Endothelial cell of umbilical vein (primary cell): ENCODE measurements at regions not wholly inside any gene's neighbourhood (a gene's known extent, or its start where the extent isn't known, plus 50 kb on each side); places are given as distances from the start of the nearest gene placed in this dataset.

Experiments used
- BruUV-seq: library from RNA; stranded (reverse); fragments of 400-500 nt; replicated peaks from 2 replicates; lab custom pipeline; 2021; lab: Mats Ljungman, UMichigan
- CTCF ChIA-PET: fragments of 300-600, 350-600 bp; sonication (Branson Sonifier 250); formaldehyde crosslinking; loops from one replicate; lab custom pipeline; 2021; ENCODE audit warnings: antibody characterized with exemption, inconsistent platforms; lab: Charles Lee
- POLR2A ChIA-PET: fragments of 300-600, 350-600 bp; sonication (Branson Sonifier 250); formaldehyde crosslinking; loops from one replicate; lab custom pipeline; 2021; ENCODE audit warnings: antibody characterized with exemption, inconsistent platforms; lab: Charles Lee
- DNase-seq: peaks from one replicate; pipeline ENCODE4 v3.0.0-alpha.2; 2011; ENCODE audit warnings: low read depth, low spot score
- FAIRE-seq: peaks from 2 replicates; lab custom pipeline; 2011; peaks lifted over from hg19 to GRCh38; lab: Jason Lieb, UNC
- H2AFZ ChIP-seq: 2 replicates; pipeline ENCODE4 v1.6.0; 2012; ENCODE audit warnings: low read depth, low read length, control low read depth, inconsistent platforms
- H3K27ac ChIP-seq: 2 replicates; pipeline ENCODE4 v1.5.1; 2011; ENCODE audit warnings: low read depth, mild to moderate bottlenecking, control low read depth, low read length, moderate library complexity; ENCODE audit not compliant: insufficient read depth
- H3K27me3 ChIP-seq, 2 experiments: 2 replicates each; pipeline versions ENCODE4 v1.6.0 to v1.6.1; 2011; ENCODE audit warnings: low read length in 2 of 2, mixed read lengths in 1 of 2; ENCODE audit not compliant: control insufficient read depth in 2 of 2, insufficient read depth in 2 of 2
- H3K36me3 ChIP-seq, 2 experiments: 2 replicates in 1 of 2; 3 replicates in 1 of 2; pipeline ENCODE4 v1.5.1; 2011; ENCODE audit warnings: low read length in 2 of 2, mild to moderate bottlenecking in 1 of 2, moderate library complexity in 1 of 2; ENCODE audit not compliant: control insufficient read depth in 2 of 2, insufficient read depth in 2 of 2; ENCODE audit errors: extremely low read depth in 1 of 2
- H3K4me1 ChIP-seq: 3 replicates; pipeline ENCODE4 v1.5.1; 2011; ENCODE audit warnings: mild to moderate bottlenecking, low read length; ENCODE audit not compliant: control insufficient read depth, insufficient read depth; ENCODE audit errors: extremely low read depth
- H3K4me2 ChIP-seq: 2 replicates; pipeline ENCODE4 v1.6.1; 2011; ENCODE audit warnings: low read length, control low read depth, mixed read lengths; ENCODE audit not compliant: insufficient read depth
- H3K4me3 ChIP-seq, 3 experiments: fragments of 200-600 bp in 1 of 3; sonication (generic), shearing (Covaris generic) in 1 of 3; replicated peaks in 1 of 3; 2 replicates each; pipeline ENCODE4 v1.5.1; 2011 to 2016; ENCODE audit warnings: control low read depth in 3 of 3, low read length in 3 of 3, mild to moderate bottlenecking in 2 of 3, inconsistent platforms in 1 of 3, low read depth in 1 of 3, moderate library complexity in 1 of 3; ENCODE audit not compliant: insufficient read depth in 1 of 3
- H3K79me2 ChIP-seq: 2 replicates; pipeline ENCODE4 v1.6.0; 2012; ENCODE audit warnings: low read length, inconsistent platforms; ENCODE audit not compliant: control insufficient read depth, insufficient read depth
- H3K9ac ChIP-seq: replicated peaks from 2 replicates; pipeline ENCODE3; 2011; ENCODE audit warnings: low read length, control low read depth; ENCODE audit not compliant: insufficient read depth; ENCODE audit errors: extremely low read depth
- H3K9me1 ChIP-seq: replicated peaks from 3 replicates; pipeline ENCODE4 v1.6.0; 2011; ENCODE audit warnings: mild to moderate bottlenecking, low read length; ENCODE audit not compliant: control insufficient read depth, insufficient read depth; ENCODE audit errors: extremely low read depth
- H3K9me3 ChIP-seq: replicated peaks from 2 replicates; pipeline ENCODE4 v1.5.1; 2012; ENCODE audit warnings: low read length, inconsistent platforms; ENCODE audit not compliant: control insufficient read depth, insufficient read depth
- H4K20me1 ChIP-seq: replicated peaks from 2 replicates; pipeline ENCODE3; 2011; ENCODE audit warnings: mild to moderate bottlenecking, low read length; ENCODE audit not compliant: control insufficient read depth, insufficient read depth; ENCODE audit errors: extremely low read depth
- EZH2 ChIP-seq: IDR thresholded peaks from 2 replicates; pipeline ENCODE4 v1.6.1; 2012; ENCODE audit warnings: borderline replicate concordance, low read depth, mild to moderate bottlenecking, moderate library complexity, low read length, inconsistent platforms; ENCODE audit not compliant: severe bottlenecking
- FOS ChIP-seq: IDR thresholded peaks from 2 replicates; pipeline ENCODE4 v1.6.1; 2011; ENCODE audit warnings: mild to moderate bottlenecking, low read length, moderate library complexity, borderline replicate concordance; ENCODE audit not compliant: insufficient read depth
- GATA2 ChIP-seq: IDR thresholded peaks from 2 replicates; pipeline ENCODE4 v1.7.0; 2011; ENCODE audit warnings: low read depth, mild to moderate bottlenecking, moderate library complexity, mixed read lengths, low read length; ENCODE audit not compliant: insufficient read length, insufficient read depth
- JUN ChIP-seq: IDR thresholded peaks from 2 replicates; pipeline ENCODE4 v1.6.1; 2011; ENCODE audit warnings: borderline replicate concordance, low read depth; ENCODE audit not compliant: insufficient read length, insufficient read depth
- MYC ChIP-seq: IDR thresholded peaks from one replicate; pipeline ENCODE4 v1.6.1; 2011; ENCODE audit warnings: mild to moderate bottlenecking, low read depth, low read length
- POLR2A ChIP-seq: IDR thresholded peaks from 2 replicates; pipeline ENCODE4 v1.6.1; 2012; ENCODE audit warnings: low read depth, mild to moderate bottlenecking, control low read depth, low read length
- POLR2AphosphoS5 ChIP-seq: IDR thresholded peaks from 2 replicates; pipeline ENCODE4 v1.6.1; 2012; ENCODE audit warnings: low read depth, mild to moderate bottlenecking, control low read depth, low read length, moderate library complexity; ENCODE audit not compliant: insufficient read depth
- dilution Hi-C: fragments of 300-500 bp; cut with MboI; formaldehyde crosslinking; loops from one replicate; pipeline ENCODE4 v1.15.0; 2019; ENCODE audit warnings: low sequenced_read_pairs; ENCODE audit not compliant: extremely low pct_ligation_motif_present
- intact Hi-C: fragments of 100-400 bp; cut with micrococcal nuclease; formaldehyde crosslinking; loops from one replicate; pipeline ENCODE4 v1.10.0; 2022
- TF ChIP-seq, protein P1 (sequence below): IDR thresholded peaks from 2 replicates; pipeline ENCODE4 v1.6.1; 2011; ENCODE audit not compliant: insufficient read depth, insufficient read length
- TF ChIP-seq, protein P2 (sequence below), 2 donors: IDR thresholded peaks; 1 replicate in 1 of 2; 2 replicates in 1 of 2; pipeline ENCODE4 v1.5.1; 2011; ENCODE audit warnings: low read length in 2 of 2, mild to moderate bottlenecking in 2 of 2, moderate library complexity in 2 of 2, control low read depth in 1 of 2, inconsistent platforms in 1 of 2, low read depth in 1 of 2; ENCODE audit not compliant: insufficient read depth in 1 of 2; ENCODE audit errors: extremely low read depth in 1 of 2

DNA sequence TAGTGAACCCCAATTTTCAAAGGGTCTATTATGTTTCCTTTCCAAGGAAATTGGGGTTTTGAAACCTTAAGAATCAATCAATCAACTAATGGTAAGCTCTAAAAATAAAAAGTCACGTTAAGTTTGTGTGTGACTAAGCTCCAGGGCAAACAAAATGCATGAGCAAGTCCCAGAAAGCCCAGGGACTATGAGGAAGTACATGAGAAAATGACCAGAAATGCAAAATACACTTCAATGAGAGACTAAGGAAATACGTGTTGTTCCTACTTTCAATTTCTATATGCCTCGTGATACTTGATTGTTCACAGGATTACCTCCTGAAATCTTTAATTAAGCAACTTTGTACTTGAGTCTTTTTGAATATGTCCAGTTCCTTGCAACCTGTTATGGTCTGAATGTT is 684.4 kb upstream of the SYT4 start:
- Histone ChIP-seq H2AFZ (no peak overlapping the region), H3K4me3 (no peak overlapping the region), H3K79me2 (no peaks in the 10 kb centered on the region), H3K9me3 (no peaks in the 10 kb centered on the region), H3K27ac (no peak overlapping the region), H3K4me2 (no peak overlapping the region), H3K4me1 (no peaks in the 10 kb centered on the region), H4K20me1 (no peaks in the 10 kb centered on the region), H3K9ac (no peak overlapping the region), H3K9me1 (no peaks in the 10 kb centered on the region), H3K27me3 (no peaks in the 10 kb centered on the region), H3K36me3 (no peaks in the 10 kb centered on the region)
- CTCF ChIA-PET = no interaction called here
- TF ChIP-seq, protein P1, sequence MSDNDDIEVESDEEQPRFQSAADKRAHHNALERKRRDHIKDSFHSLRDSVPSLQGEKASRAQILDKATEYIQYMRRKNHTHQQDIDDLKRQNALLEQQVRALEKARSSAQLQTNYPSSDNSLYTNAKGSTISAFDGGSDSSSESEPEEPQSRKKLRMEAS = no peak
- TF ChIP-seq POLR2A = no peak
- no peak for TF ChIP-seq EZH2
- TF ChIP-seq MYC = no peak
- no peak for TF ChIP-seq JUN
- TF ChIP-seq FOS = no peak
- TF ChIP-seq, protein P2, sequence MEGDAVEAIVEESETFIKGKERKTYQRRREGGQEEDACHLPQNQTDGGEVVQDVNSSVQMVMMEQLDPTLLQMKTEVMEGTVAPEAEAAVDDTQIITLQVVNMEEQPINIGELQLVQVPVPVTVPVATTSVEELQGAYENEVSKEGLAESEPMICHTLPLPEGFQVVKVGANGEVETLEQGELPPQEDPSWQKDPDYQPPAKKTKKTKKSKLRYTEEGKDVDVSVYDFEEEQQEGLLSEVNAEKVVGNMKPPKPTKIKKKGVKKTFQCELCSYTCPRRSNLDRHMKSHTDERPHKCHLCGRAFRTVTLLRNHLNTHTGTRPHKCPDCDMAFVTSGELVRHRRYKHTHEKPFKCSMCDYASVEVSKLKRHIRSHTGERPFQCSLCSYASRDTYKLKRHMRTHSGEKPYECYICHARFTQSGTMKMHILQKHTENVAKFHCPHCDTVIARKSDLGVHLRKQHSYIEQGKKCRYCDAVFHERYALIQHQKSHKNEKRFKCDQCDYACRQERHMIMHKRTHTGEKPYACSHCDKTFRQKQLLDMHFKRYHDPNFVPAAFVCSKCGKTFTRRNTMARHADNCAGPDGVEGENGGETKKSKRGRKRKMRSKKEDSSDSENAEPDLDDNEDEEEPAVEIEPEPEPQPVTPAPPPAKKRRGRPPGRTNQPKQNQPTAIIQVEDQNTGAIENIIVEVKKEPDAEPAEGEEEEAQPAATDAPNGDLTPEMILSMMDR (IDR thresholded peaks at IDR 0.05; ENCODE audit: extremely low read depth in 1 of 2, insufficient read depth in 1 of 2, low read depth in 1 of 2, low read length in 2 of 2) = no peak
- TF ChIP-seq POLR2AphosphoS5 = no peak
- TF ChIP-seq GATA2 = no peak
- intact Hi-C loops (no loop called here), dilution Hi-C loops (no loop called here)
- FAIRE-seq (no peak), DNase-seq (no peak)
- BruUV-seq = no TSS peak
- POLR2A ChIA-PET = no interaction called here
